ENCODE measurements at regions not wholly inside any gene's neighbourhood (a gene's known extent, or its start where the extent isn't known, plus 50 kb on each side); places are given as distances from the start of the nearest gene placed in this dataset.

DNA sequence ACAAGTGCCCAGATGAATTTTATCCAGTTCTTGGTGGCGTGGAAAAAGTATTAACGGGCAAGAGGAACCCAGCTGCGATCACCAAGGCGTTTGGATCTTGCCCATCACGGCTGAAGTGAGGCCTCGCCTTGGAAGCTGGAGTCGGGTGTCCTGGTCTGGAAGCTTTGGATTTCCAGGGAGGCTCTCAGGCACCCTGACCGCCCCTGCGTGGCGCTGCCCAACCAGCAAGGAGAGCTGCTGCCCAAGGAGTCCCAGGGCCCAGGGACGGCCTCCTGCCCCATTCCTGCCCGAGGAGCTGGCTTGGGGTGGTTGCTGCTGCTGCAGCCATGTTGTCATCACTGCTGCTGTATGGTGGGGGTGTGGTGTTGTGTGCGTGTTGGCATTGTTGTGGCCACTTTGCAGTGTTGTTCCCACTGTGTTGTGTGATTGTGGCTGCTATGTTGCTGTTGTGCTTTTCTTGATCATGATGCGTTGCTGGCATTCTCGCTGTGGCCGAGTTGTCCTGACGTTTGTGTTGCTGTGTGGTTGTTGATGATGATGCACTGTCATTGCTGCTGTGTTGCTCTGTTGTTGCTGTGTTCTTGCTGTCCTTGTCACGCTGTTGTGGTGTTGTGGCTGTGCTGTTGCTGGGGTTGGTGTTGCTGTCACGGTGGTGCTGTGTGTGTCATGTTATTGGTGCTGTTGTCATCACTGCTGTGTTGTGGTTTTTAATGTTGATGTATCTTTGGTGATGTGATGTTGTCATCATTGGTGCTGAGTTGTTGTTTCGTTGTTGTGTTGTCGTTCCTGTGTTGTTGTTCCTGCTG is 318.8 kb downstream of the C16orf95 start:
- no peak for DNase-seq (ENCODE audit: low spot score)

- no peak for DNase-seq (ENCODE audit: low spot score)
Measured at GRCh38 chr16:87000001-87000400, 317.2 kb downstream of the C16orf95 start.

- no peak for DNase-seq (ENCODE audit: low spot score)
Measured at GRCh38 chr16:87002717-87003413, 314.3 kb downstream of the C16orf95 start.

GRCh38 chr16:87003414-87003755 is 313.8 kb downstream of the C16orf95 start:
- DNase-seq (ENCODE audit: low spot score), result no peak

- DNase-seq (ENCODE audit: low spot score), result no peak
Measured at GRCh38 chr16:87006021-87006420, 311.2 kb downstream of the C16orf95 start.

GRCh38 chr16:87006789-87007745 is 310.1 kb downstream of the C16orf95 start:
- no peak for DNase-seq (ENCODE audit: low spot score)

DNA sequence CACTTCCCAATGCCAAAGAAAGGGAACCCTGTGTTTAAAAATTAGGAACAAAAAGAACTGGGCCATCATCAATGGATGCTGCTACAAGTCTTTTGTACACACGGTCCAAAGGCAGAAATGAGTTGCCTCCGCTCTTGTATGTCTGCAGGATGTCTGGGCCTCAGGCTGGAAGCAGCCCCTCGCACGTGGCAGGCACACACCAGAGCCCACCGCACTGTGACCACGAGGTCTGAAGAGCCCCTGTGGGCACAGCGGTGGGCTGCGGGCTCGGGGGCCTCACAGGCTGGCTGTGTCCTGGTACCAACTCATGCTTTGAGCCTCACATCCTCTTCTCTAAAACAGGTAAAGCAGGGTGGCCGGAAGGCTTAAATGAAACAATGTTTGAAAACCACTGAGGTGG is 309.3 kb downstream of the C16orf95 start:
- no peak for DNase-seq (ENCODE audit: low spot score)

- DNase-seq (ENCODE audit: low spot score), result no peak
Measured at GRCh38 chr16:87008664-87009063, 308.5 kb downstream of the C16orf95 start.

DNA sequence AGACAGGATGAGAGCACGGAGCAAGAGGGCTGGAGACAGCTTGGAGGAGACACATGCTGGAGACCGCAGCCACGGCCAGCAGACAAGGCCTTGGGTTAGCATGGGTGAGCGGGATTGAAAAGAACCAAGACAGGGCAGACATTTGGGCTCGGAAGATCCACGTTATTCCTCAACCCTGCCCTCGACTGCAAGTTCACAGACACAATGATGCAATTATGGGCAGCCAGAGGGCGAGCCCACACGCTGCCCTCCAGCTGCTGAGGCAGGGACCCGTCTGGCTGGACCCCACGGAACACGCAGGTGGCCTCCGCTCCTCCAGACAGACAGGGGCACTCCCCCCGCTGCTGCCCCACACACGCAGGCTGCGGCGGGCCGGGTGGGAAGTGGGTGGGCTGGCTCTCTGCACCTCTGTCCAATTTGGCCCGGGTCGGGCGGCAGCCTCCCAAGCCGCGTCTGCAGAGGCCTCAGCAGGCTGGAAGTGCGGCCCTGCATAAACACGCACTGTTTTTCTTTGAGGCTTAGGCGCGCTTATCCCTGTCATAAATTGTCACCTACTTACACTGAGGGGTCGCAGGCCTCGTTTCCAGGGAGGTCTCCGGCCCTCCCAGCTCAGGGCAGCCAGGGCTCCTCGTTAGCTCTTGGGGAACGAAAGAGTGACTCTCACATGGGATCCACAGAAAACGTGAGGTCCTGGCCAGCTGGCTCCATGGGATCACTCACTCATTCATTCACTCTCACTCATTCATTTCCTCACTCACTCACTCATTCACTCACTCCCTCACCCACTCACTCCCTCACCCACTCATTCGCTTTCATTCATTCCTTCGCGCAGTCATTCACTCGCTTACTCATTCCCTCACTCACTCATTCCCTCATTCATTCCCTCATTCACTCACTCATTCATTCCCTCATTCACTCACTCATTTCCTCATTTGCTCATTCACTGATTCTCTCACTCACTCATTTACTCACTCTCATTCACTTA is 303.9 kb downstream of the C16orf95 start:
- DNase-seq (ENCODE audit: low spot score), result no peak

DNA sequence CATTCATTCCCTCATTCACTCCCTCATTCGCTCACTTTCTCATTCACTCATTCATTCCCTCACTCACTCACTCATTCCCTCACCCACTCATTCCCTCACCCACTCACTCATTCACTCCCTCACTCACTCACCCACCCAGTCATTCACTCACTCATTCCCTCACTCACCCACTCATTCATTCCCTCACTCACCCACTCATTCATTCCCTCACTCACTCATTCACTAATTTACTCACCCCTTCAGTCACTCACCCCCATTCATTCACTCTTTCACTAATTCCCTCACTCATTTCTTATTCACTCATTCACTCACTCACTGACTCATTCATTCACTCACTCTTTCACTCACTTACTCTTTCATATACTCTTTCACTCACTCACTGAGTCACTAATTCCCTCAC is 303.1 kb downstream of the C16orf95 start:
- no peak for DNase-seq (ENCODE audit: low spot score)

DNA sequence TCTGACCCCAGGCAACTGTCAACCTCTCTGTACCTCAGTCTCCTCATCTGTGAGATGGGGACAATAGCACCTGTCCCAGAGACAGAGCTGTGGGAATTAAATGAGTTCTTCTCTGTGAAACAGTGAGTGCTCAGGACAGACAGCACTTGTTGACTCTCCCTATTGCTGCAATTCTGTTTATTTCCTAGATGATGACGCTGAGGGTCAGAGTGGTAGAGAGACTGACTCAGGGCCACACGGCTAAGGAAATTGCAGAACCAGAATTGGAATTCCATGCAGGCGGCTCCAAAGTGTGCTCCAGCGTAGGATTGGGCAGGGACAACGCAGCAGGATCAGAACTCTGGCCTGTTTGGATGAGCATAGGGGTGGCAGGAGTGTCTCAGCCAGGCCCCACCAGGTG is 302.2 kb downstream of the C16orf95 start:
- DNase-seq (ENCODE audit: low spot score), result no peak

GRCh38 chr16:87016046-87017035 is 300.9 kb downstream of the C16orf95 start:
- no peak for DNase-seq (ENCODE audit: low spot score)

DNA sequence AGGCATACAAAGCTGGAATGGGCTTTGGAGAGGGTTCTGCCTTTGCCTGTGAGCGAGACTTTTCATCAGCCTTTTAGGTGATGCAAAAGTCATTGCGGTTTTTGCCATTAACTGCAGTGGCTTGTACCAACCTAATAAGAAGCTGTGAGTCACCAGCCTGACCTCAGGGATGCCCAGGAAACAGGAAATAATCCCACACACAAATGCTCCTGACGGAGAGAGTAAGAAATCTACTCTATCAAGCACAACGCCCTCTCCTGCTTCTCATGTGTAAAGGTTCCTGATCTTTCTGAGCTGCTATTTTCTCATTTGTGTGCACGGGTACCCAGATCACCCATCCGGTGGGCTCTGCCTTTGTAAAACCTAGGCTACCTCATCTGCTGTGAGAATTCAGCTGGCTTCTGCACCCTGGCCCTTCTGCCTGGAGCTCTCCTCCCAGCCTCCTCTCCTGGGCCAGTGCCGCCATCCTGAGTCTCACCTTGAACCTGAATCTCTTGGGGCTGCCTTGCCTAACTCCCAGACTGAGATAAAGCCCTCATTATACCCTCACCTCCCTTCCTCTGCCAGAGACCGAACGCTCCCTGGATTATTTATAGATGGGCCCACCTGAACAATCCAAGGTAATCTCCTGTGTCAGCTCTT is 299.7 kb downstream of the C16orf95 start:
- DNase-seq (ENCODE audit: low spot score), result peak; percentile 63

- DNase-seq (ENCODE audit: low spot score), result no peak
Measured at GRCh38 chr16:87025676-87026075, 291.5 kb downstream of the C16orf95 start.

GRCh38 chr16:87027056-87027616 is 290.1 kb downstream of the C16orf95 start:
- DNase-seq (ENCODE audit: low spot score), result no peak

DNA sequence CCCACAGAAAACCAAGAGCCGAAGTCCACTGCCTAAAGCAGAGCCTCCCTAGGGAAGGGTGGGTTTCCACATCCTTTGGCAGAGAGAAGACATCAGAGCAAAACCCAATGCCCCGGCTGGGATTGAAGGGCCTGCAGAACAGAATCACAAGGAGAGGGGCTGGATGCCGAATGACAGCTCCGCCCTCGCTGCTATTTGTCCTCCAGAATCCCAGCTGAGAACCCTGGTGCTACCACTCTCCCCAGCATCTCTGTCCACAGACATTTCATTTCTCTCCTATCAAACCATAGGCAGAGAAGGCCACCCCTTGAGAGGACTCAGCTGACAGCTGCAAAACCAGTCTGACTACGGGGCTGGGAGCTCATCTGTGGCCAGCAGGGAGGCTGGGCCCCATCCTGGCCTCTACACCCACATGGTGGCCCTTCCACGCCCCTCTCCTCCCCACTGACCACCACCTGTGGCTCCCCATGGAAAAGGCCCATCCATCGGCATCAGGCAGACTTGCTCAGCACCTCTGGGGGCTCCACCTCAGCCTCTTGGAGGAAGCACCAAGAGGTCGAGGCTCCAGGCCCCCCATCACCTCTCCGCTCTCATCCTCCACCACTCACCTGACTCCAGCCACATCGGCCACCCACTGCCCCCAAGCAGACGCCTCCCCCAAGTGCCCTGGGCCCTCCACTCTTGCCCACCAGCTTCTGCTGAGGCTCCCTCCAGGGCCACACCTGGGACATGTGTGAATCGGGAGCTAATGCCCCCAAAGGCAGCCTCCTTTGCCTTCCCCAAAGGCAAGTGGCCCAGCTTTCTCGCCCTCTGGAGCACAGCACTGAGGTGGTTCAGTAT is 288.5 kb downstream of the C16orf95 start:
- no peak for DNase-seq (ENCODE audit: low spot score)

- DNase-seq (ENCODE audit: low spot score), result no peak
Measured at GRCh38 chr16:87032554-87032953, 284.6 kb downstream of the C16orf95 start.

DNA sequence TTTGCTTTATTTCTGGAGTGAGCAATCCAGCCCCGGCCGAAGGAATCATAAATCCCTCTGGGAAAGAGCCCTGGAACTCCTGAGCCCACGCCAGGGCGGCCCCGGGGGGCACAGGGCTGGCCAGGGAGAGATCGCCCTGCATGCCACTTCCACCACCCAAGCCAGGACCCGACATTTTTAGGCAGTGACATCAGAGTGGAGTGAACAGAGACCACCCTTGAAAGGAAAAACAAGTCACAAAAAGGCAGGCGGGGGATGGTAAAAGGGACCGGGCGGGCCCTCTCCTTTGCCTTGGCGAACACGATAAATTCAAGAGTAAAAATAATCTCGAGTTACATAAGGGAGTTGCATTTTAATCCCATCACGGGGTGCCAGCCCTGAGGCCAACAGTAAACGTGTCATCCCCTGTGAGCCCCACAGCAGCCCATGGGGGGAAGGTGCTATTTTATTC is 284.1 kb downstream of the C16orf95 start:
- no peak for DNase-seq (ENCODE audit: low spot score)
